ENCODE measurements at regions not wholly inside any gene's neighbourhood (a gene's known extent, or its start where the extent isn't known, plus 50 kb on each side); places are given as distances from the start of the nearest gene placed in this dataset.

GRCh38 chr5:33379757-33380156 is 61.0 kb upstream of the TARS1 start:
- no peaks in the 10 kb centered on the region for H3K36me3 ChIP-seq
- TF ChIP-seq CTCF (IDR thresholded peaks at IDR 0.05; ENCODE audit: low read depth, low read length): peak; percentile 67
- no peaks in the 10 kb centered on the region for H3K9me3 ChIP-seq (ENCODE audit: low read depth)
- no peaks in the 10 kb centered on the region for H3K4me1 ChIP-seq (ENCODE audit: low read depth)
- peak; percentile 59 to 69 for DNase-seq (ENCODE audit: low read depth in 1 of 2, low spot score in 1 of 2)
- no peak overlapping the region for H3K27ac ChIP-seq
- peaks cover 9% of the 10 kb centered on the region for H3K27me3 ChIP-seq
- H3K4me3 ChIP-seq: no peak overlapping the region

- Histone ChIP-seq H3K27ac (no peak overlapping the region), H3K4me3 (no peak overlapping the region), H3K36me3 (no peaks in the 10 kb centered on the region), H3K27me3 (peaks cover 9% of the 10 kb centered on the region), H3K4me1 (ENCODE audit: low read depth) (no peaks in the 10 kb centered on the region), H3K9me3 (ENCODE audit: low read depth) (no peaks in the 10 kb centered on the region)
- no peak for DNase-seq (ENCODE audit: low read depth in 1 of 2, low spot score in 1 of 2)
- no peak for TF ChIP-seq CTCF (IDR thresholded peaks at IDR 0.05; ENCODE audit: low read depth, low read length)
Observed at GRCh38 chr5:33381243-33381642, 59.5 kb upstream of the TARS1 start.
